ENCODE measurements at regions not wholly inside any gene's neighbourhood (a gene's known extent, or its start where the extent isn't known, plus 50 kb on each side); places are given as distances from the start of the nearest gene placed in this dataset.

- Histone ChIP-seq H3K4me3 (replicated peaks in 1 of 3; ENCODE audit: insufficient read depth in 1 of 3, low read depth in 1 of 3, low read length in 3 of 3) (no peak overlapping the region), H3K79me2 (ENCODE audit: control insufficient read depth, insufficient read depth, low read length) (no peaks in the 10 kb centered on the region), H3K9ac (replicated peaks; ENCODE audit: extremely low read depth, insufficient read depth, low read length) (no peak overlapping the region), H2AFZ (ENCODE audit: low read depth, low read length) (no peak overlapping the region), H4K20me1 (replicated peaks; ENCODE audit: control insufficient read depth, extremely low read depth, insufficient read depth, low read length) (no peaks in the 10 kb centered on the region), H3K9me1 (replicated peaks; ENCODE audit: control insufficient read depth, extremely low read depth, insufficient read depth, low read length) (no peaks in the 10 kb centered on the region), H3K4me1 (ENCODE audit: control insufficient read depth, extremely low read depth, insufficient read depth, low read length) (no peaks in the 10 kb centered on the region), H3K27ac (ENCODE audit: insufficient read depth, low read depth, low read length) (no peak overlapping the region), H3K4me2 (ENCODE audit: insufficient read depth, low read length) (no peak overlapping the region), H3K27me3 (ENCODE audit: control insufficient read depth in 2 of 2, insufficient read depth in 2 of 2, low read length in 2 of 2) (no peaks in the 10 kb centered on the region), H3K9me3 (replicated peaks; ENCODE audit: control insufficient read depth, insufficient read depth, low read length) (no peaks in the 10 kb centered on the region), H3K36me3 (ENCODE audit: control insufficient read depth in 2 of 2, extremely low read depth in 1 of 2, insufficient read depth in 2 of 2, low read length in 2 of 2) (no peaks in the 10 kb centered on the region)
- intact Hi-C loops (cut with micrococcal nuclease), result no loop called here
- dilution Hi-C loops (cut with MboI; ENCODE audit: extremely low pct_ligation_motif_present, low sequenced_read_pairs), result no loop called here
- CTCF ChIA-PET, result interaction anchor here (2.6 kb wide), 1 partner anchor 9 kb away, joined by 9 read pairs; no protein-coding TSS in a partner anchor
- DNase-seq (ENCODE audit: low read depth, low spot score) (no peak), FAIRE-seq (no peak)
- BruUV-seq (replicated peaks), result no TSS peak
- TF ChIP-seq POLR2A (IDR thresholded peaks at IDR 0.05; ENCODE audit: low read depth, low read length) (no peak), MAX (IDR thresholded peaks at IDR 0.05; ENCODE audit: insufficient read depth, insufficient read length) (no peak), FOS (IDR thresholded peaks at IDR 0.05; ENCODE audit: borderline replicate concordance, insufficient read depth, low read length) (no peak), EZH2 (IDR thresholded peaks at IDR 0.05; ENCODE audit: borderline replicate concordance, low read depth, low read length, severe bottlenecking) (no peak), POLR2AphosphoS5 (IDR thresholded peaks at IDR 0.05; ENCODE audit: insufficient read depth, low read depth, low read length) (no peak), MYC (IDR thresholded peaks at IDR 0.05; ENCODE audit: low read depth, low read length) (no peak), GATA2 (IDR thresholded peaks at IDR 0.05; ENCODE audit: insufficient read depth, insufficient read length, low read depth, low read length) (no peak), CTCF (IDR thresholded peaks at IDR 0.05; ENCODE audit: extremely low read depth in 1 of 2, insufficient read depth in 1 of 2, low read depth in 1 of 2, low read length in 2 of 2) (no peak)
- POLR2A ChIA-PET, result no interaction called here
Observed at GRCh38 chr11:19463976-19464375, 223.2 kb upstream of the E2F8 start.

Measured in endothelial cell of umbilical vein (primary cell).